Fibroblast of peridontal ligament (primary cell): ENCODE measurements at regions not wholly inside any gene's neighbourhood (a gene's known extent, or its start where the extent isn't known, plus 50 kb on each side); places are given as distances from the start of the nearest gene placed in this dataset.
A peak's percentile ranks its signal among the peaks of the same experiment; 100 is the strongest.

Source experiments
- DNase-seq: peaks from one replicate; pipeline ENCODE4 v3.0.0-alpha.2; 2010; ENCODE audit errors: extremely low read depth

DNA sequence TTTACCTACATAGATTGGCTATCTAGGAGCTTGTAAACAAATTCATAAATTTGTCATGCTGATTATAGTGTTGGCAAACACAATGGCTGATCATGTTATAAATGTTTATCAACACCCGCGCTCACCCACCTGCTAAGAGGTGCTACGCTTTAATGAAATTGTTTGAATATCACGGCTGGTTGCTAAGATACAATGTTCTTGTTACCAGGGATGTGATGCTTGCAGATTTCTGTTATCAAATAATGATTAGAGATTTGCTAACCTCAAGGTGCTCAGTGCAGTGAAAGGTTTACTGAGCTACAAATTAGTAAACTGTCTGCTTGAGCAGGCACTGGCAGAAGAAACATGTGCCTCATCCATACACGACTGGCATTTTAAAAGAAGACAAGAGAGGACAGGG is 160.0 kb upstream of the ZEB2 start:
- no peak for DNase-seq

DNA sequence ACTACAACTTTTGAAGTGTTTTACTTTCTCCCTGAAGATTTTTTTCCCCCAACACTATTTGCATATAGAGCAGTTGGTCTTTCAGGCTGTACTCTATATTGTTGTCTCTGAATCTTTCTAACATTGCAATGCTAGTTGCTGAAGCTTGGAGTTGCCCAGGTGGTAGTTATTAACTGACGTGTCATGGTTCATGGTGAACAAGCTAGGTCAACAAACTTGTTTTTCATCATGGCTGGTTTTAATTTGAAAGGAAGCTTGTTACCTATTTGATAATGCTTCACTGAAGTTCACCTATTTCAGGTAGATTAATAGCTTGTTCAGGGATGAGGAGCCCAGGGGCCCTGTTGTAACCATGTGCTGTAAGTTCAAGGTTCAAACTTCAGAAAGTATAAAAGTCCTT is 158.8 kb upstream of the ZEB2 start:
- DNase-seq: no peak

- no peak for DNase-seq
Observed at GRCh38 chr2:144675731-144676130, 155.8 kb upstream of the ZEB2 start.

DNA sequence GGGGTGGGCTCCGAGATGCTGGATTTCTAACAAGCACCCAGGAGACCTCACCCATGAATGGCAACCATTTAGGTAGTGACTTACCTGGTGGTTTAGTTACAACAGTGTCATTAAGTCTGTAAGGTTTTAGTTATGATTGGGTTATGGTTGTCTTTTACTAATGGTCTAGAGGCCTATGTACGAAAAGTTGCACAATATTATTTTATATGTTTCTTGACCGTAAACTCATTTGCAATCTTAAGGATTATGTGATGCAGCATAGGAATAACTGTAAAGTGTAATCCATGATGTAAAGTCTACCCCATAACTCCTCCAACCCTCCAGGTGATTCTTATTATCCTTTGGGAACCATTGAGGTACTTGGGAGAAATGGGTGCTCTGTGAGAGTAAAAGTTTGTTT is 155.4 kb upstream of the ZEB2 start:
- no peak for DNase-seq

GRCh38 chr2:144674071-144674470 is 154.2 kb upstream of the ZEB2 start:
- no peak for DNase-seq

DNA sequence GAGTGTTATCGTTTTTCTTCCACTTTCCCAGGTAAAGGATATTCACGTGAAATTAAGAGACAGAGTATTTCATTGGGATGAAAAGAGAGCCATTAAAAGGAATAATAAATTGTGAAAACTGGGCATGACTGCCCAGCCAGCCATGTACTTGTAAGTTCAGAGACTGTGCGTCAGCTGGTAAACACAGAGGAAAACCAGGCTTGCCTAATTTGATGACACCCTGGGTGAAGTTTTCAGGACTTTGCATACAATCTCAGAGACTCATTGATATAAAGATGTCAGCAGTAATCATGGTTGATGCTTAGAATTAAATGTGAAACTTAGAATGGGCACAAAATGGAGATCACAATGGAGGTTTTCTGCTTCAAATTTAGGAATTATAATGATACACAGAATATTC is 153.5 kb upstream of the ZEB2 start:
- DNase-seq: no peak

DNA sequence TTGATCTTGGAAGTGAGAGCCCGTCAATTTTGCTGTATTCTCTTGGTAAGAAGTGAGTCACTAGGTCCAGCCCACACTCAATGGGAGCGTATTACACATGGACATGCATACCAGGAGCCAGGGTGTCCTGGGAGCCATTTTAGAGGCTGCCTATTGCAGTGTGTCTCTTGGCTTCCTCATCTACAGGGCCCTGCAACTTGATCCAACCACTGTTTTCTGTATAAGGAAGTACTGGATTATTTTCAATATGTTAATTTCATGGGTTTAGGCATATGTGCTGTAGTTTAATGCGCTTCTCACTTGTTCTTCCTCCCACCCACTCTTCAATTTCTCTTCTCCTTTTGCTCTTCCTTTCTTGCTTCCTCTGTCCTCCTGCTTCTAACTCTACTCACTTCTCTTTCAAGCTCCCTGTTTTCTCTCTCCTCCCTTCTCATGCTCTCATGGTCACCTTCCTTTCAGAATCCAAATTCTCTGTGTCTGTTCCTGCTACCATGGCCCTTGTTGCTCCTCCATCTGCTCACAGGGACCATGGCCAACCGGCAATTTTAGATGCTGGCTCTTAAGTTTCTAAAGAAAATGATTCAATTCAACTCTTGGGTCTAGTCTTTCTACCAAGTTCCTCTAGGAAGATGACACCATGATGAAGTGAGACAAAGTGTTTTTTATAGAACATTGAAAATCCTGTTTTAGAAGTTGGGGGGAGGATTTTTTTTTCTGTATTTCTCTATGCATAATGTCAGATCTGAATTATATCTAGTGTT is 152.0 kb upstream of the ZEB2 start:
- peak; percentile 31 for DNase-seq

DNA sequence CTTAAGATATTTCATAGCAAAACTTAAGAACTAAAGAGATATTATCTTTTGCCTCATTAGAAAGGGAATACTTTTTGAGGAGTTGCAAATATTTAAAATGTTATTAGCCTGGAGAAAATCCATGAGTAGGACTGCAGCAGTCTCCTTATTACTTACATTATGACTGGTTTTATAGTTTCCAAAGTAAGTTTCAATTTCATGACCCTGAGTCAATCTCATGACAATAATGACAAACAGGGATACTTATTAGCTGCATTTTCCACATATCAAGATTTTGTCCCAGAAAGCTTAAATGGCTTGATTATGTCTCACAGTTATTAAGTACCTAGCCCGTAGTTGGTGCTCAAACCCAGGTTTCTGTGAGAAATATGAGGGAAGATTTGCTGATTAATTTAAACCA is 150.8 kb upstream of the ZEB2 start:
- DNase-seq: no peak

DNA sequence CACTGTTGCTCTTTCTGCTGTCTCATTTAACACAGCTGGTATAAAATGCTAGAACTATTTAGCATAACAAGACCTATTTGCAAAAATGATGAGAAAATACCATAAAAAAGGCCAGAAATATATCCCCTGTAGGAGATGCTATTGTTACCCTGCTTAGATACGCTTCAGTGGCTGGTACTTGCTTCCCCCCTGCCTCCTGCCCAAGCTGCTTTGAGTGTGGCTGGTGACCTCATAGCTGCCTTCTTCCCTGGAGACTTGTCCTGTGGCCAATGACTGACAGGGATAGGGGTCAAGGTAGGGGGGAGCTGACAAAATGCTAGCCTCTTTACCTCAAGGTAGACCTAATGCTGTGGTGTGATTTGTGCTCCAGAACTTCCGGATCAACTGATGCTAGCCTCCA is 150.2 kb upstream of the ZEB2 start:
- no peak for DNase-seq

- DNase-seq: no peak
Observed at GRCh38 chr2:144669196-144669987, 149.5 kb upstream of the ZEB2 start.

- DNase-seq: no peak
Observed at GRCh38 chr2:144668493-144669110, 148.7 kb upstream of the ZEB2 start.

DNA sequence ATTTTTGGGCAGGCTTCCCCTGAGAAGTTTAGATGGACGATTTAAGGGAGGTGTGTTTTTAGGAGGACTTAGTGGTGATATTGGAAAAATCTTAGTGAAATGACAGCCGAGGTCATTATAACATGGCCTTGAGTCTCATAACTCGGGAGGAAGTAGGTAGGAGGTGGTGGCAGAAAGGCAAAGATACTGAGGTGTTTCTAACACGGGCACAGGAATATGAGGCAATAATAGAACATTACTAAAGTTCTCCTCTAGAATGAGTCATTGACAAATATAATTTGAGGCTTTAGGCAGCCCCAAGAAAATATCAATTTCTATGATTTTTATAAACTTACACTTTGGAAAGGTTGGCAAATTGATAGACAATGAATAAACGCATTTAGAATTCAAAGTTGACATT is 146.1 kb upstream of the ZEB2 start:
- DNase-seq: peak; percentile 18

DNA sequence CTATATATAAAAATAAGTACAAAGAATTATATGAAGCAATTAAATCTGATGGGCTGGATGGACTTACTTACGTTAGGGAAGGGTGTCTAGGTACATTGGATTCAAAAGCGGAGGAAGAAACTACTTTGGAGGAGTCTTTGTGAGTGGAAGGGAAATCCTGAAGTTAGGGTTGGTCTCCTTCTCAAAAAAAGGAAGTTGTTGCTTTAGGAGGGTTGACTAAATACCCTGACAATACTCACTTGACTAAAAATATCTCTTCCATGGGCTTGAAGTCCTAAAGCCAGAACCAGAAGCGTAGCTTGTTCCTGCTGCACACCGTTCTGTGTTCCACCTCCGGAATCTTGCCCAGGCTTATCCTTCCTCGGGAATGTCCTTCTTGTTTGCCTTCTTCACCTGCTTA is 143.3 kb upstream of the ZEB2 start:
- no peak for DNase-seq

DNA sequence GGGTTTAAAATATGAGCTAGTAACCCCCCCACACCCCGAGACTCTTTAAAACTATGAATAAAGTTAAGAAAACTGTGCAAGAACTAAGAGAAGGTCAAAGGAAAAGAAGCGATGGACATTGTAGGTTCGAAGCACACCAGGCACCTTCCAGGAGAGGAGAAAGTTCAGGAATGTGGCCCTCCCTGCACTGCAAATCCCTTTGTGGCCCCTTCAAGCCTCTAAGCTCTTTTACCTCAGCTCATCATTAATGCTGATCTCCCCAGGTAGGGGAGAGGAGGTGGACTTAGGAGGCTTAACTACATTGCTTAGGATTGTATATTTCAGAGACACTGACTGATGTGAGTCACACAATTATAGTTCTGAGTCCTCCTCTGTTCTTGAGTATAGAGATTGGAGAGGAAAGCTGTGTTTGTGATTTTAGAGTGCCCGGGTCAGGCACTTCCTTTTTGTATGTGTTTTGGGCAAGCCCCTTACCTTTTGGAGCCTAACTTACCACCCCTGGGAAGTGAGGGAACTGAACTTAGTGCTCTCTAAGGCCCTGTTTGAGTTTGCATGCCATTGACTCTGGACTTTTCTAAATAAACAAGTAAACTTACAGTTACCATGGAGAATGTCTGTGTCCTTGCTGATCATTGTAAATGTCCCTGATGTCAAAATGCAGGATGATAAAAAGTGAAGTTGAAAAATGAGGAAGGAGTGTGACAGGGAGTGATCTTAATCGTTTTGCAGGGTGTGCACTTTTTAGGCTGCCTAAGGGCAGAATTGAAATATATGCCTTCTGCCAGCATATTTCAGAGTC is 140.8 kb upstream of the ZEB2 start:
- peak; percentile 40 for DNase-seq

DNA sequence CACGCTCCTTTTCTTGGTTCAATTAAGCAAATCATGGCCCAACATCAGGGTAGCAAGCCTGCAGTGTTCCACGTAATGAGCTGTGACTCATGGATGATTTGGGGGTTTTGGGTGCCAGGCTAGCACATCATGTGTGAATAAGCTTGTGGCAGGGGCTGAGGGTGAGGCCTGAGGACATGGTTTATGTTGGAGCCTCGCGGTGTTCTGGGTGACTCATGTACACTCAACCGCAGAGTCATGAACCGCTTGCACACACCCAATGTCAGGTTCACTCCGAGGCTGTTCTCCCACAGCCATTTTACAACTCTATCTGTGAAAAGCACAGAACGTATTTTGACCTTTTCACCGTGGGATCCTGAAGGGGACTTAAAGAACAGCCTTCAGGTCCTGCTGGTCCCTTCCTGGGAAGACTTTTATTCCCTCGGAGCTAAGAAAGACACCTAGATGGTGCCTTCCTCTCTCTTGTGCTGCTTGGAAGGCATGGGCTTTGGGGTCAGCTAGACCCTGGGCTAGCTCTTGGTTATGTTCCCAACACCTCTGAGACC is 139.9 kb upstream of the ZEB2 start:
- peak; percentile 91 for DNase-seq

DNA sequence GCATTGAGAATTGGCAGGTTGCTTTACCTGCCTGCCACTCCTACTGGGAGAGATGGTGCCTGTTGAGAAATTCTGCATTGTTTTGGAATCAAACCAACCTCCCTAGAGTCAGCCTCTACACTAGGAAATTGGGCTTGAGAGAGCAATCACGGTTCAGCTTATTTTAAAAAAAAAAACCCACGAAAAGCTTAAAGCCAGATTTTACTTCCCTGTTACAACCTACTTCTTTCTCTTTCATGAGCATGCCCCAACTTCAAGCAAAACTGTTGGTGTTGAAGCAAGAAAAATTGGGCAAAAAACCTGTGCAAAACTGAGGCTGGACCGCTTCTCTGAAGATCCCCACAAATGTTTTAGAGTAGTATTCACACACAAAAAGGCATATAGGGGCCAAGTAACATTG is 134.6 kb upstream of the ZEB2 start:
- DNase-seq: no peak

DNA sequence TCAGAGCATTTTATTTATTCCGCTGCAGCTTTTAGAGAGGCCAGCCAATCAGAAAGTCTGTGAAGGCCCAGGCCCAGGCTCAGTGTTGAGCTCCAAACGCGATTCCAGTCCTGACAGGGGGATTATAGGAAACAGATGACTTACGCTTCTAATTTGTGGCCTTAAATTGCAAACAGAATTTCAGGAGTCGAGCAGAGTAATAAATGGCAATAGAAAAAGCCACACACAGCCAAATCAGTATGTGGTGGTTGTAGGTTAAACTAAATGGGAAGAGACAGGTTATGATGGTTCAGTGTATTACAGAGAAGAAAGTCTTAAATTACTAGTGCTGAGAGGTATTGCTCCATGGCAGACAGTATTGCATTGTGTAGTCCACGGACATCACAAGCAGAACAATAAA is 131.0 kb upstream of the ZEB2 start:
- DNase-seq: no peak

DNA sequence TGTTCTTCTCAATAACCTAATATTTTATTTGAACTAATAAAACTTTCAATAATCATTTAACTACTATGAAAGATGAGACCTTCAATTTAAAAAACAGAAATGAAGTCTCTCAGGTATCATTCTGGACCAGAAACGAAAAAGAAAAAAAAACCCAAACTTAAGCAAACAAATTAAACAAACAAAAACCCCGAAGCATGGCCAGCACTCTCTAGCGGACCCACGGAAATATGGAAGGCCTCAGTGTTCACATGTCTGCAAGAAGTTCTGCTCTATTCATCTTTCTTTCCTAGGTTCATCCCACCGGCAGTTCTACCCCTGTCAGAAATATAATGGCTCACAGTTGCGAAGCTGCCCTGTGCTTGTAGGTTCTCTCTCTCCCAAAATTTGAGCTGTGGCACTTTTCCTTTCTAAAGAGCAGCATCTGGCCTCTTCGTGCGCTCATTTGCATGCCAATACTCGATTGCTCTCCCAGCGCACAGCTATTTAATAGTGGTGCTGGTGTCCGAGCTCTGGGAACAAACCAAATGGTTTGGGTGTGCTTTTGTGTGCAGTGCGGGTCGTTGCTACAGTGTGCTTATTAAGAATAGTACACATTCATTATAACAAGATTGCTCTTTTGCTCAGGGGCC is 129.0 kb upstream of the ZEB2 start:
- DNase-seq: no peak

GRCh38 chr2:144645083-144645778 is 125.3 kb upstream of the ZEB2 start:
- peak; percentile 49 for DNase-seq

- no peak for DNase-seq
Observed at GRCh38 chr2:144644549-144644948, 124.6 kb upstream of the ZEB2 start.
